HL-60 (cell line): ENCODE measurements at regions not wholly inside any gene's neighbourhood (a gene's known extent, or its start where the extent isn't known, plus 50 kb on each side); places are given as distances from the start of the nearest gene placed in this dataset.

Experiments
- GABPA ChIP-seq: IDR thresholded peaks from 2 replicates; pipeline ENCODE4 v1.6.1; 2012; ENCODE audit warnings: low read depth
- POLR2AphosphoS5 ChIP-seq: IDR thresholded peaks from 2 replicates; pipeline ENCODE4 v1.6.1; 2012; ENCODE audit warnings: low read depth
- SPI1 ChIP-seq: IDR thresholded peaks from 2 replicates; pipeline ENCODE4 v1.6.1; 2012; ENCODE audit warnings: low read depth, mild to moderate bottlenecking, borderline replicate concordance
- TF ChIP-seq, protein P1 (sequence below): IDR thresholded peaks from one replicate; pipeline ENCODE4 v1.5.1; 2011; ENCODE audit warnings: low read length, control low read depth, inconsistent platforms; ENCODE audit not compliant: insufficient read depth
- TF ChIP-seq, protein P2 (sequence below): IDR thresholded peaks from 2 replicates; pipeline ENCODE4 v1.6.1; 2012; ENCODE audit warnings: low read depth; ENCODE audit not compliant: insufficient replicate concordance

DNA sequence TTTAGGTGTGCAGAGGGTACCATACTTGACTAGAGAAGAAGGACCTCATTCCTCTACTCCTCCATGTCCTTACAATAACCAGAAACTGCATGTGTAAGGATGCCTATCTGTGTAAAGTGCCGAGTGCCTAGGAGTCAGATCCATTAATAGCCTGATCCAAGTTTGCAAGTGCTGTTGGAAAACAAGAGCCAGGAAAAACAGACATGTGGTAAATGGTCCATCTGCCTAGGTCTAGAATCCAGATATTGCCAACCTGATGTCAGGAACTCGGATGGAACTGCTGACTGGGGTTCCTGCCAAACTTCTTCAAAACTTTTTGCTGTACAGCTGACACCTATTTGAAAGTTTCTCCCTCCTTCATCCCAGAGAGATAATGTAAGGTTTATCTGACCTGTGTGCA is 239.4 kb upstream of the CAMK1G start:
- no peak for TF ChIP-seq POLR2AphosphoS5
- TF ChIP-seq, protein P1, sequence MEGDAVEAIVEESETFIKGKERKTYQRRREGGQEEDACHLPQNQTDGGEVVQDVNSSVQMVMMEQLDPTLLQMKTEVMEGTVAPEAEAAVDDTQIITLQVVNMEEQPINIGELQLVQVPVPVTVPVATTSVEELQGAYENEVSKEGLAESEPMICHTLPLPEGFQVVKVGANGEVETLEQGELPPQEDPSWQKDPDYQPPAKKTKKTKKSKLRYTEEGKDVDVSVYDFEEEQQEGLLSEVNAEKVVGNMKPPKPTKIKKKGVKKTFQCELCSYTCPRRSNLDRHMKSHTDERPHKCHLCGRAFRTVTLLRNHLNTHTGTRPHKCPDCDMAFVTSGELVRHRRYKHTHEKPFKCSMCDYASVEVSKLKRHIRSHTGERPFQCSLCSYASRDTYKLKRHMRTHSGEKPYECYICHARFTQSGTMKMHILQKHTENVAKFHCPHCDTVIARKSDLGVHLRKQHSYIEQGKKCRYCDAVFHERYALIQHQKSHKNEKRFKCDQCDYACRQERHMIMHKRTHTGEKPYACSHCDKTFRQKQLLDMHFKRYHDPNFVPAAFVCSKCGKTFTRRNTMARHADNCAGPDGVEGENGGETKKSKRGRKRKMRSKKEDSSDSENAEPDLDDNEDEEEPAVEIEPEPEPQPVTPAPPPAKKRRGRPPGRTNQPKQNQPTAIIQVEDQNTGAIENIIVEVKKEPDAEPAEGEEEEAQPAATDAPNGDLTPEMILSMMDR: no peak
- TF ChIP-seq, protein P2, sequence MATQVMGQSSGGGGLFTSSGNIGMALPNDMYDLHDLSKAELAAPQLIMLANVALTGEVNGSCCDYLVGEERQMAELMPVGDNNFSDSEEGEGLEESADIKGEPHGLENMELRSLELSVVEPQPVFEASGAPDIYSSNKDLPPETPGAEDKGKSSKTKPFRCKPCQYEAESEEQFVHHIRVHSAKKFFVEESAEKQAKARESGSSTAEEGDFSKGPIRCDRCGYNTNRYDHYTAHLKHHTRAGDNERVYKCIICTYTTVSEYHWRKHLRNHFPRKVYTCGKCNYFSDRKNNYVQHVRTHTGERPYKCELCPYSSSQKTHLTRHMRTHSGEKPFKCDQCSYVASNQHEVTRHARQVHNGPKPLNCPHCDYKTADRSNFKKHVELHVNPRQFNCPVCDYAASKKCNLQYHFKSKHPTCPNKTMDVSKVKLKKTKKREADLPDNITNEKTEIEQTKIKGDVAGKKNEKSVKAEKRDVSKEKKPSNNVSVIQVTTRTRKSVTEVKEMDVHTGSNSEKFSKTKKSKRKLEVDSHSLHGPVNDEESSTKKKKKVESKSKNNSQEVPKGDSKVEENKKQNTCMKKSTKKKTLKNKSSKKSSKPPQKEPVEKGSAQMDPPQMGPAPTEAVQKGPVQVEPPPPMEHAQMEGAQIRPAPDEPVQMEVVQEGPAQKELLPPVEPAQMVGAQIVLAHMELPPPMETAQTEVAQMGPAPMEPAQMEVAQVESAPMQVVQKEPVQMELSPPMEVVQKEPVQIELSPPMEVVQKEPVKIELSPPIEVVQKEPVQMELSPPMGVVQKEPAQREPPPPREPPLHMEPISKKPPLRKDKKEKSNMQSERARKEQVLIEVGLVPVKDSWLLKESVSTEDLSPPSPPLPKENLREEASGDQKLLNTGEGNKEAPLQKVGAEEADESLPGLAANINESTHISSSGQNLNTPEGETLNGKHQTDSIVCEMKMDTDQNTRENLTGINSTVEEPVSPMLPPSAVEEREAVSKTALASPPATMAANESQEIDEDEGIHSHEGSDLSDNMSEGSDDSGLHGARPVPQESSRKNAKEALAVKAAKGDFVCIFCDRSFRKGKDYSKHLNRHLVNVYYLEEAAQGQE: no peak
- TF ChIP-seq GABPA: no peak
- no peak for TF ChIP-seq SPI1
